CD4-positive, alpha-beta T cell treated with Interleukin-2 at 100 ng/mL for 4 hours (primary cell): ENCODE measurements at regions not wholly inside any gene's neighbourhood (a gene's known extent, or its start where the extent isn't known, plus 50 kb on each side); places are given as distances from the start of the nearest gene placed in this dataset.
"Not testable (repeated sequence)": the region's sequence is repeated elsewhere in the genome, so short reads cannot be mapped to it uniquely, and the experiment has no call there.

Experiments
- DNase-seq: peaks from one replicate; pipeline ENCODE4 v3.0.0-alpha.2; 2020; ENCODE audit warnings: low spot score

- no peak for DNase-seq
Observed at GRCh38 chr13:88717946-88718345, 1046.8 kb downstream of the SLITRK5 start.

GRCh38 chr13:88718781-88719180 lies 1047.6 kb downstream of the SLITRK5 start:
- no peak for DNase-seq

GRCh38 chr13:88726075-88726474 lies 1054.9 kb downstream of the SLITRK5 start:
- no peak for DNase-seq

- DNase-seq, result not testable (repeated sequence)
Observed at GRCh38 chr13:88727236-88727635, 1056.1 kb downstream of the SLITRK5 start.

GRCh38 chr13:88729605-88730004 lies 1058.4 kb downstream of the SLITRK5 start:
- no peak for DNase-seq

- DNase-seq, result no peak
Observed at GRCh38 chr13:88736026-88736425, 1064.9 kb downstream of the SLITRK5 start.

- no peak for DNase-seq
Observed at GRCh38 chr13:88739195-88739594, 1068.0 kb downstream of the SLITRK5 start.

GRCh38 chr13:88744289-88744688 lies 1073.1 kb downstream of the SLITRK5 start:
- DNase-seq, result no peak

- no peak for DNase-seq
Observed at GRCh38 chr13:88745011-88745410, 1073.8 kb downstream of the SLITRK5 start.

GRCh38 chr13:88752041-88752440 lies 1080.9 kb downstream of the SLITRK5 start:
- DNase-seq, result no peak

GRCh38 chr13:88754141-88754540 lies 1083.0 kb downstream of the SLITRK5 start:
- DNase-seq, result no peak

- no peak for DNase-seq
Observed at GRCh38 chr13:88761145-88761544, 1090.0 kb downstream of the SLITRK5 start.

- no peak for DNase-seq
Observed at GRCh38 chr13:88764103-88764502, 1092.9 kb downstream of the SLITRK5 start.

GRCh38 chr13:88800505-88800904 lies 1129.3 kb downstream of the SLITRK5 start:
- no peak for DNase-seq

GRCh38 chr13:88801361-88801760 lies 1130.2 kb downstream of the SLITRK5 start:
- no peak for DNase-seq

- no peak for DNase-seq
Observed at GRCh38 chr13:88802886-88803285, 1131.7 kb downstream of the SLITRK5 start.

GRCh38 chr13:88806438-88806837 lies 1135.3 kb downstream of the SLITRK5 start:
- DNase-seq, result no peak

GRCh38 chr13:88817560-88817959 lies 1146.4 kb downstream of the SLITRK5 start:
- no peak for DNase-seq

GRCh38 chr13:88823114-88823513 lies 1151.9 kb downstream of the SLITRK5 start:
- DNase-seq, result no peak

- no peak for DNase-seq
Observed at GRCh38 chr13:88824218-88824617, 1153.0 kb downstream of the SLITRK5 start.

- no peak for DNase-seq
Observed at GRCh38 chr13:88840085-88840484, 1168.9 kb downstream of the SLITRK5 start.

GRCh38 chr13:88852293-88852692 lies 1181.1 kb downstream of the SLITRK5 start:
- DNase-seq, result not testable (repeated sequence)

- DNase-seq, result no peak
Observed at GRCh38 chr13:88857256-88857655, 1186.1 kb downstream of the SLITRK5 start.

- no peak for DNase-seq
Observed at GRCh38 chr13:88862095-88862620, 1191.0 kb downstream of the SLITRK5 start.

- no peak for DNase-seq
Observed at GRCh38 chr13:88863116-88863515, 1191.9 kb downstream of the SLITRK5 start.
